ENCODE measurements at regions not wholly inside any gene's neighbourhood (a gene's known extent, or its start where the extent isn't known, plus 50 kb on each side); places are given as distances from the start of the nearest gene placed in this dataset.
A peak's percentile ranks its signal among the peaks of the same experiment; 100 is the strongest.

DNA sequence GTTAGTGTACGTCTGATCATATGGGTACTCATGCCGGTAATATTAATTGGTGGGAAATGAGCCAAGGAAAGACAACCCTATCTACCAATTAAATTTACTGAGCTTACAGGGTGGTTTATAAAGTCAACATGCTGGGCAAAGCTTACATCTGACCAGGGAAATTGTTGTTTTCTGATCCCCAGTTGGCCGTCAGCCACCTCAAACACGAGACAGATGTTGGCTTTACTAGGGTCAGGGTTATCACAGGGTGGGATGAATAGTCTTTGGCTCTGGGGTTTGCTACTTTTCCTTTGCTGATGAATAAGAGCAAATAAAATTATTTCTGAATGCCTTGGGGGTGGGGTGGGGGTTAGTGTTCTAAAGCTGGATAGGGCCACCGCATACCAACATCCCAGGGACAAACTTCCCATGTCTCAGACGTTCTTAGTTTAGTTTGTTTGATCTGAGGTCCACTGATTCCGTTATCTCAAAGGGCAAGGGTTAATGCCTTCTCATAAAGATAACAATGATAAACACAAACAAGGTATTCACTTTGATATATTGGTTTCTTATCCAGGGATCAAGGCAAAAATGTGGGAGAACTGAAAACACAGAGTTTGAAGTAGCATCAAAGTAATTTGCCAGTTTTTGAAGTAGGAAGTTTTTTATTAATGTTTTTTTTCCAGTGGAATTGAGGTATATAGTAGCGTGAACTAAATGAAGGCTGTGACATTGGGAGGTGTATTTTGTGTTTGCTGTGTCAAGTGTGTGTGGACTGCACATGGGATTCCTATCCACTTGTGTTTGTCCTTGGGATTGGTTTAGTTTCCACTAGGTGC lies 109.1 kb upstream of the RPS23 start:
- H3K4me3 Mint-ChIP-seq, result peak overlapping the region; percentile 9
- no peak for DNase-seq (ENCODE audit: extremely low spot score, unreplicated experiment)
- H3K9me3 Mint-ChIP-seq, result no peaks in the 10 kb centered on the region
- H3K4me1 Mint-ChIP-seq (ENCODE audit: unreplicated experiment), result peaks cover 40% of the 10 kb centered on the region
- TF ChIP-seq, protein P1, sequence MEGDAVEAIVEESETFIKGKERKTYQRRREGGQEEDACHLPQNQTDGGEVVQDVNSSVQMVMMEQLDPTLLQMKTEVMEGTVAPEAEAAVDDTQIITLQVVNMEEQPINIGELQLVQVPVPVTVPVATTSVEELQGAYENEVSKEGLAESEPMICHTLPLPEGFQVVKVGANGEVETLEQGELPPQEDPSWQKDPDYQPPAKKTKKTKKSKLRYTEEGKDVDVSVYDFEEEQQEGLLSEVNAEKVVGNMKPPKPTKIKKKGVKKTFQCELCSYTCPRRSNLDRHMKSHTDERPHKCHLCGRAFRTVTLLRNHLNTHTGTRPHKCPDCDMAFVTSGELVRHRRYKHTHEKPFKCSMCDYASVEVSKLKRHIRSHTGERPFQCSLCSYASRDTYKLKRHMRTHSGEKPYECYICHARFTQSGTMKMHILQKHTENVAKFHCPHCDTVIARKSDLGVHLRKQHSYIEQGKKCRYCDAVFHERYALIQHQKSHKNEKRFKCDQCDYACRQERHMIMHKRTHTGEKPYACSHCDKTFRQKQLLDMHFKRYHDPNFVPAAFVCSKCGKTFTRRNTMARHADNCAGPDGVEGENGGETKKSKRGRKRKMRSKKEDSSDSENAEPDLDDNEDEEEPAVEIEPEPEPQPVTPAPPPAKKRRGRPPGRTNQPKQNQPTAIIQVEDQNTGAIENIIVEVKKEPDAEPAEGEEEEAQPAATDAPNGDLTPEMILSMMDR (conservative IDR thresholded peaks at IDR 0.05), result no peak
- H3K36me3 Mint-ChIP-seq, result no peaks in the 10 kb centered on the region
- H3K27ac Mint-ChIP-seq, result no peak overlapping the region
- H3K27me3 Mint-ChIP-seq, result no peaks in the 10 kb centered on the region

- peaks cover 40% of the 10 kb centered on the region for H3K4me1 Mint-ChIP-seq (ENCODE audit: unreplicated experiment)
- no peaks in the 10 kb centered on the region for H3K27me3 Mint-ChIP-seq
- no peak overlapping the region for H3K4me3 Mint-ChIP-seq
- TF ChIP-seq, protein P1 (conservative IDR thresholded peaks at IDR 0.05), result no peak
- H3K9me3 Mint-ChIP-seq, result no peaks in the 10 kb centered on the region
- DNase-seq (ENCODE audit: extremely low spot score, unreplicated experiment), result no peak
- no peaks in the 10 kb centered on the region for H3K36me3 Mint-ChIP-seq
- no peak overlapping the region for H3K27ac Mint-ChIP-seq
These were observed 108.4 kb upstream of the RPS23 start for GRCh38 chr5:82386576-82386975.

DNA sequence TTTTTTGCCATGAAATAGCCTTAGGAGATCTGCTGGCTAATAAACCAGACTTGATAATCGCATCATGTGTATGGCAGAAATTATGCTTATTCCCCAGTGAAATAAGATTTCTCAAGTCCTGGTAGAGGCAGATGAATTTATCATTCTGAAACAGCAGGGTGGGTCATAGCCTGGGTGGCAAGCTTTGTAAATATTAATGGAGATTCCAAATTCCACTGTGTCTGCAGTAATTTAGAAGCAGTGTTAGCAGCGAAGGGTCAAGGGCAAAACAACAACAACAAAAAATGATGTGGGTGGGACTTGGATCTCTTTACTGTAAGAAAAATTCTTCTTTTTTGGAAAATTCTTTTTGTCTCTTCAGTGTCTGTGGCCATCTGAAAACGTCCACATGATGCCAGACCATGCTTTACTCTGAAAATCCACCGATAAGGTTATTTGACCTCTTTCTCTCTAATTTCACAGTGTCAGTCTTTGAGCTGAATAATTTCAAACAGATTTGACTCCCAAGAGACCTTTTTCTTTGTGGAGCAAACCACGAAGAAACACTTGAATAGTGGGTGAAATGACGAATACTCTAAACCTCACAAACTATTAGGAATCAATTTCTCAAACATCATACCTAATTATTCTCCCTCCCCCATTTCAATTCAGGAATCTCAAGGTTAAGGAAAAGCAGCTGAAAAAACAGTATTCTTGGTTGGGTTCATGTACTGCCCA lies 106.0 kb upstream of the RPS23 start:
- peak overlapping the region; percentile 27 for H3K4me3 Mint-ChIP-seq
- no peaks in the 10 kb centered on the region for H3K36me3 Mint-ChIP-seq
- TF ChIP-seq, protein P1 (conservative IDR thresholded peaks at IDR 0.05), result no peak
- peaks cover 47% of the 10 kb centered on the region for H3K4me1 Mint-ChIP-seq (ENCODE audit: unreplicated experiment)
- DNase-seq (ENCODE audit: extremely low spot score, unreplicated experiment), result no peak
- H3K27ac Mint-ChIP-seq, result no peak overlapping the region
- peaks cover 1% of the 10 kb centered on the region for H3K9me3 Mint-ChIP-seq
- H3K27me3 Mint-ChIP-seq, result no peaks in the 10 kb centered on the region

- Mint-ChIP-seq H3K9me3 (peaks cover 16% of the 10 kb centered on the region), H3K4me1 (ENCODE audit: unreplicated experiment) (peaks cover 33% of the 10 kb centered on the region), H3K36me3 (no peaks in the 10 kb centered on the region), H3K27me3 (peaks cover 4% of the 10 kb centered on the region), H3K27ac (no peak overlapping the region), H3K4me3 (no peak overlapping the region)
- TF ChIP-seq, protein P1 (conservative IDR thresholded peaks at IDR 0.05), result no peak
- no peak for DNase-seq (ENCODE audit: extremely low spot score, unreplicated experiment)
These were observed 103.4 kb upstream of the RPS23 start for GRCh38 chr5:82381591-82381990.

GRCh38 chr5:82376307-82376706 lies 98.2 kb upstream of the RPS23 start:
- no peak for DNase-seq (ENCODE audit: extremely low spot score, unreplicated experiment)
- TF ChIP-seq, protein P1 (conservative IDR thresholded peaks at IDR 0.05), result no peak
- Mint-ChIP-seq H3K36me3 (no peaks in the 10 kb centered on the region), H3K9me3 (peaks cover 21% of the 10 kb centered on the region), H3K4me3 (no peak overlapping the region), H3K4me1 (ENCODE audit: unreplicated experiment) (peaks cover 12% of the 10 kb centered on the region), H3K27ac (no peak overlapping the region), H3K27me3 (peaks cover 4% of the 10 kb centered on the region)

Measured in type B pancreatic cell (in vitro differentiated cells).